ENCODE measurements at regions not wholly inside any gene's neighbourhood (a gene's known extent, or its start where the extent isn't known, plus 50 kb on each side); places are given as distances from the start of the nearest gene placed in this dataset.
"Not testable (repeated sequence)": the region's sequence is repeated elsewhere in the genome, so short reads cannot be mapped to it uniquely, and the experiment has no call there.

- Histone ChIP-seq H3K27me3 (no peaks in the 10 kb centered on the region), H3K4me1 (ENCODE audit: insufficient read depth) (no peaks in the 10 kb centered on the region), H3K9me3 (no peaks in the 10 kb centered on the region), H3K27ac (no peak overlapping the region), H3K4me3 (no peak overlapping the region), H3K36me3 (no peaks in the 10 kb centered on the region)
- intact Hi-C loops (cut with DNase I): no loop called here
- 82 to 88% (median 88%) methylated on average over 11 of the region's 11 CpGs for WGBS, 3 donors
- TF ChIP-seq EP300 (IDR thresholded peaks at IDR 0.05) (no peak), POLR2A (IDR thresholded peaks at IDR 0.05) (no peak), CTCF (IDR thresholded peaks at IDR 0.05) (no peak)
- no peak for DNase-seq
These were observed 117.0 kb upstream of the ALX4 start for GRCh38 chr11:44426958-44427357.

- DNase-seq: no peak
- Histone ChIP-seq H3K4me1 (ENCODE audit: insufficient read depth) (no peaks in the 10 kb centered on the region), H3K27ac (no peak overlapping the region), H3K4me3 (no peak overlapping the region), H3K36me3 (no peaks in the 10 kb centered on the region), H3K27me3 (no peaks in the 10 kb centered on the region), H3K9me3 (no peaks in the 10 kb centered on the region)
- TF ChIP-seq POLR2A (IDR thresholded peaks at IDR 0.05) (no peak), EP300 (IDR thresholded peaks at IDR 0.05) (no peak), CTCF (IDR thresholded peaks at IDR 0.05) (no peak)
- WGBS, 3 donors: 44 to 53% (median 51%) methylated on average over 8 of the region's 8 CpGs
- intact Hi-C loops (cut with DNase I): no loop called here
These were observed 117.5 kb upstream of the ALX4 start for GRCh38 chr11:44427432-44427831.

- 31 to 38% (median 32%) methylated on average over 3 of the region's 3 CpGs for WGBS, 3 donors
These were observed 120.2 kb upstream of the ALX4 start for GRCh38 chr11:44430140-44430539.

GRCh38 chr11:44434191-44434590 is 124.3 kb upstream of the ALX4 start:
- no peak for DNase-seq
- TF ChIP-seq EP300 (IDR thresholded peaks at IDR 0.05) (no peak), CTCF (IDR thresholded peaks at IDR 0.05) (no peak), POLR2A (IDR thresholded peaks at IDR 0.05) (no peak)
- H3K27me3 ChIP-seq: no peaks in the 10 kb centered on the region
- intact Hi-C loops (cut with DNase I): no loop called here
- no peaks in the 10 kb centered on the region for H3K4me1 ChIP-seq (ENCODE audit: insufficient read depth)
- H3K9me3 ChIP-seq: no peaks in the 10 kb centered on the region
- no peak overlapping the region for H3K4me3 ChIP-seq
- no peak overlapping the region for H3K27ac ChIP-seq
- H3K36me3 ChIP-seq: no peaks in the 10 kb centered on the region
- 63 to 73% (median 68%) methylated on average over 2 of the region's 2 CpGs for WGBS, 3 donors

More at GRCh38 chr11:44430140-44430539, 120.2 kb upstream of the ALX4 start:
- Histone ChIP-seq H3K27ac (no peak overlapping the region), H3K4me3 (no peak overlapping the region), H3K36me3 (no peaks in the 10 kb centered on the region), H3K4me1 (ENCODE audit: insufficient read depth) (no peaks in the 10 kb centered on the region), H3K9me3 (no peaks in the 10 kb centered on the region), H3K27me3 (no peaks in the 10 kb centered on the region)
- no peak for TF ChIP-seq POLR2A (IDR thresholded peaks at IDR 0.05)
- TF ChIP-seq CTCF (IDR thresholded peaks at IDR 0.05): no peak
- TF ChIP-seq EP300 (IDR thresholded peaks at IDR 0.05): no peak
- DNase-seq: no peak
- intact Hi-C loops (cut with DNase I): no loop called here

- DNase-seq: no peak
- Histone ChIP-seq H3K4me1 (ENCODE audit: insufficient read depth) (no peaks in the 10 kb centered on the region), H3K27me3 (no peaks in the 10 kb centered on the region), H3K9me3 (no peaks in the 10 kb centered on the region), H3K4me3 (no peak overlapping the region), H3K27ac (no peak overlapping the region), H3K36me3 (no peaks in the 10 kb centered on the region)
- WGBS, 3 donors: 43 to 49% (median 46%) methylated on average over 1 of the region's 1 CpG
- intact Hi-C loops (cut with DNase I): no loop called here
- TF ChIP-seq EP300 (IDR thresholded peaks at IDR 0.05): no peak
- no peak for TF ChIP-seq CTCF (IDR thresholded peaks at IDR 0.05)
- no peak for TF ChIP-seq POLR2A (IDR thresholded peaks at IDR 0.05)
These were observed 127.2 kb upstream of the ALX4 start for GRCh38 chr11:44437122-44437521.

- H3K9me3 ChIP-seq; H3K27me3 ChIP-seq; H3K36me3 ChIP-seq; DNase-seq; H3K4me3 ChIP-seq; H3K27ac ChIP-seq; intact Hi-C loops (cut with DNase I); H3K4me1 ChIP-seq (ENCODE audit: insufficient read depth): not testable (repeated sequence)
- WGBS, 3 donors: 85 to 89% (median 85%) methylated on average over 4 of the region's 4 CpGs
These were observed 122.4 kb upstream of the CD82 start for GRCh38 chr11:44442893-44443673.

Data from ovary (tissue), 7 donors.